C1 segment of cervical spinal cord (tissue), 14 donors: ENCODE measurements at regions not wholly inside any gene's neighbourhood (a gene's known extent, or its start where the extent isn't known, plus 50 kb on each side); places are given as distances from the start of the nearest gene placed in this dataset.
A peak's percentile ranks its signal among the peaks of the same experiment; 100 is the strongest.
"Not testable (repeated sequence)": the region's sequence is repeated elsewhere in the genome, so short reads cannot be mapped to it uniquely, and the experiment has no call there.

ENCODE experiments used
- DNase-seq, 14 donors: peaks; one replicate each; lab custom pipeline; 2025; lab: John Stamatoyannopoulos, UW

- DNase-seq = no peak
These were observed 218.6 kb downstream of the LURAP1L start for GRCh38 chr9:12993466-12993865.

- no peak for DNase-seq
These were observed 222.2 kb downstream of the LURAP1L start for GRCh38 chr9:12997009-12997408.

- no peak for DNase-seq
These were observed 227.3 kb downstream of the LURAP1L start for GRCh38 chr9:13001989-13002580.

- no peak for DNase-seq
These were observed 227.9 kb downstream of the LURAP1L start for GRCh38 chr9:13002740-13003139.

- no peak for DNase-seq
These were observed 235.1 kb downstream of the LURAP1L start for GRCh38 chr9:13009871-13010270.

GRCh38 chr9:13013991-13014883, 239.4 kb downstream of the LURAP1L start:
- no peak for DNase-seq

- DNase-seq = no peak
These were observed 242.4 kb downstream of the LURAP1L start for GRCh38 chr9:13017260-13017659.

- no peak for DNase-seq
These were observed 245.6 kb downstream of the LURAP1L start for GRCh38 chr9:13020146-13021040.

- no peak for DNase-seq
These were observed 247.9 kb downstream of the LURAP1L start for GRCh38 chr9:13022756-13023155.

- DNase-seq = no peak
These were observed 248.7 kb downstream of the LURAP1L start for GRCh38 chr9:13023498-13023897.

GRCh38 chr9:13026956-13027355, 252.1 kb downstream of the LURAP1L start:
- no peak for DNase-seq

- no peak for DNase-seq
These were observed 251.6 kb downstream of the MPDZ start for GRCh38 chr9:13027879-13028278.

GRCh38 chr9:13032585-13032984, 246.9 kb downstream of the MPDZ start:
- no peak for DNase-seq

GRCh38 chr9:13033959-13034693, 245.4 kb downstream of the MPDZ start:
- DNase-seq = peak in 11 of 14 donors; percentile 2 to 56 (median 21)

GRCh38 chr9:13034694-13035002, 244.8 kb downstream of the MPDZ start:
- DNase-seq = no peak

GRCh38 chr9:13035822-13036221, 243.7 kb downstream of the MPDZ start:
- no peak for DNase-seq

- not testable (repeated sequence) for DNase-seq
These were observed 241.7 kb downstream of the MPDZ start for GRCh38 chr9:13037808-13038207.

GRCh38 chr9:13047827-13048587, 231.5 kb downstream of the MPDZ start:
- no peak for DNase-seq

GRCh38 chr9:13049223-13049622, 230.3 kb downstream of the MPDZ start:
- no peak for DNase-seq

GRCh38 chr9:13053504-13053903, 226.0 kb downstream of the MPDZ start:
- DNase-seq = no peak

- DNase-seq = no peak
These were observed 225.1 kb downstream of the MPDZ start for GRCh38 chr9:13054389-13054788.
